ENCODE measurements at regions not wholly inside any gene's neighbourhood (a gene's known extent, or its start where the extent isn't known, plus 50 kb on each side); places are given as distances from the start of the nearest gene placed in this dataset.

GRCh38 chr5:18601185-18601584, 966.9 kb downstream of the TAF11L14 start:
- TF ChIP-seq CTCF (IDR thresholded peaks at IDR 0.05) = no peak
- no peak for TF ChIP-seq ZFX (IDR thresholded peaks at IDR 0.05; ENCODE audit: borderline replicate concordance)

All from 22Rv1 (cell line).